DMS114 treated with DMSO at 0.1 percent for 48 hours (cell line): ENCODE measurements at regions not wholly inside any gene's neighbourhood (a gene's known extent, or its start where the extent isn't known, plus 50 kb on each side); places are given as distances from the start of the nearest gene placed in this dataset.

Source experiments
- DNase-seq: peaks from one replicate; lab custom pipeline; 2025; ENCODE audit not compliant: unreplicated experiment; lab: John Stamatoyannopoulos, UW

- no peak for DNase-seq
Measured at GRCh38 chr9:87237336-87237735, 260.3 kb upstream of the DAPK1 start.

DNA sequence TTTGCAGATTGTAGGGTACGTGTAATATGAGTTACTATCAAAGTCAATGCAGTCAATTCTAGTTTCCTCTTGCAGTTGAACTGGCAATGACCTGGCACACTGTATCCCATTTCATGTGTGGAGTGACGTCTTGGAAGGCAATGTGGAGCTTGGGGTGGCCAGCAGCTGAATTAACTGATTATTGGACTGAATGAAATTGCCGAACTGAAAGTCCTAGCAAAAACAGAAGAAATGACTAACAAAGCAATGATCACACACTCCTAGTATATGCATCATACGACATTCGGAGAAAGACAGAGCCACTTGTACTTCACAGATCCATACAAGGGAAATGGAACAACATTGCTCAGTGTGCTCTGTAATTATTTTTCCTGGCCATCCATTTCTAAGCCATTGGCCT lies 259.1 kb upstream of the DAPK1 start:
- no peak for DNase-seq

DNA sequence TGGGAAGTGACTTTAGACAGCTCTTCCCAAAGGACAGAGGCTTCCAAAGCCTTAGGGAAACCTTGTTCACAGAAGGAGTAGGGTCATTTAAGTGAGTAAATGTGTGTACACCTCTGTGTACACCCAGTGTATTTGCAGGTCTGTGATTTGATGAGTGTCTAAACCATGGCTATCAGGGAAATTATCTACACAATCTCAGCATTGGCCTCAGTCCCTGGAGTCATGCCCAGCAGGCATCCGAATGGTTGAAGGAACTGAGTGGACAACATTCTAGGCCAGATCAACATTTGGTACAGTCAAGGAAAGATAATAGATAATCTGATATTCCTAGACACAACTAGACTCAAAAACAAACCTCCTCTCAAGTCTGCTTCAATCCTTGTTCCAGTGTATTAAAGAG lies 258.4 kb upstream of the DAPK1 start:
- DNase-seq = no peak

DNA sequence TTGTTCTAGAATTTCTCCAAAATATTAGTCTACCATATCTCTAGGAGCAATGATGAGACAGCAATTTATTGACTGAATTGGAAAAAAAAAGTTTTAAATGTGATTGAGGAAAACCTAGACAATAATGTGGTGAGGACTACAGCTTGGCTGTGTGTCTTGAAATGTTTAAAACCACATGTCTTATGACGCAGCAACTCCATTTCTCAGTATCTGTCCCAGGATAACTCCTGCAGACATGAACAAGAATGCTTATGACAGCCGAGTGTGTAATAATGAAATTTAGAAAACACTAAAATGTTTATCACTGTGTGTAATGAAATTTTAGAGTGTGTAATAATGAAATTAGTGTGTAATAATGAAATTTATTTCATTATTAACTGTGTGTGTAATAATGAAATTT lies 254.1 kb upstream of the DAPK1 start:
- DNase-seq = no peak

- no peak for DNase-seq
Measured at GRCh38 chr9:87245271-87245670, 252.4 kb upstream of the DAPK1 start.

GRCh38 chr9:87247097-87247496 lies 250.6 kb upstream of the DAPK1 start:
- DNase-seq = no peak

- DNase-seq = no peak
Measured at GRCh38 chr9:87249029-87249428, 248.6 kb upstream of the DAPK1 start.

GRCh38 chr9:87250205-87250604 lies 247.5 kb upstream of the DAPK1 start:
- DNase-seq = no peak

GRCh38 chr9:87255431-87256155 lies 242.1 kb upstream of the DAPK1 start:
- DNase-seq = no peak

GRCh38 chr9:87256973-87257372 lies 240.7 kb upstream of the DAPK1 start:
- no peak for DNase-seq

- DNase-seq = no peak
Measured at GRCh38 chr9:87259543-87260518, 237.8 kb upstream of the DAPK1 start.

- no peak for DNase-seq
Measured at GRCh38 chr9:87263291-87263690, 234.4 kb upstream of the DAPK1 start.

DNA sequence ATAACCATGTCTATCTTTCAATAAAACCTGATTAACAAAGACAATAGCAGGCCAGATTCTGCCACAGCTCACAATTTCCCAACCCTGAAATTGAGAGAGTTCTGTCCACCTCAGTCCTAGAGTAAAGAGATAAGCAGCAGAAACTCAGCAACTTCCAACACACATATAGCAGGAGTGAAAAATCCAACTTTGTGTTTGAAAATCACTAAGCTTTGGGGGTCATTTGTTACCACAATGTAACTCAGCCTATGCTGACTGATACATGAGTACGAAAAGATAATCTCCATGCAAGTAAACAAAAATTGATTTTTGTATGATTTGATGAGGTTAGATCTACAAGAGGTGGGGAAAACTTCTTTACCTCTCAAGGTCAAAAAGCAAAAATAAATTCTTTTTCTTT lies 231.0 kb upstream of the DAPK1 start:
- DNase-seq = no peak

DNA sequence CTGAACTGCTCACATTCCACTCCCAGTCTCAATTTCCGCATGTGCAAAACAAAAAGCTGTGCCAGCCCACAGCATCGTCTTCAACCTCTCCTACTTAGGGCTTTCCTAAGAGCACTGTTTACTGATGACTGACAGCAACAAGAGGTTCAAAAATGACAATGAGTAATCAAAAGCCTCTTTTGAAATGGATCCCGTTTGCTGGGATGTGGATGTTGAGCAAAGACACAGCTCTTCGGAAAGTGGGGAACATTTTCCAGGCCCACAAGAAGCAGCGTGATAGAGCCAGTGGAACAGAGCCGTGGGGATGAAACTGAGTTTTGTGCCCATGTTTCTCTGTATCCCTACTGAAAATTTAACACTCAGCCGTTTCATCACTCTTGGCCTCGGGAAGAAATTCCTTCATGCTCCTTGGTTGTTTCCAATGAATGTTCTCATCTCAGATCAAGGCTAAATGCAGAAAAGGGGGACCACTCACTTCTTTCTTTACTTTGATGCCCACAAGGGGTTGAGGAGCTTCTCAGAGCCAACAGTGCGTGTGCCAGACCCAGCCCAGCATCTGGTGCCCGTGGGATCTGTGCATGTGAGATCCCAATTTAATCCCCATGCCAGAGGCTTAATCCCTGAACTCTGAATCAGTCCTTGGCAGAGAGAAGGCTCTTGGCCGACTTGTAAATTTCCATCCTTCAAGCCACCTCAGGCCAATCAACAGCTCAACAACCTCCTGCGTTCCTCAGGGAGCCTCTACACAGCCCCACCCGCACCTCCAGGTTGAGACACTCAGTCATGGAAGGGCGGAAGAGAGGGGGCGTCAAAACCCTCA lies 230.2 kb upstream of the DAPK1 start:
- no peak for DNase-seq

- DNase-seq = no peak
Measured at GRCh38 chr9:87269296-87270176, 228.1 kb upstream of the DAPK1 start.

- DNase-seq = no peak
Measured at GRCh38 chr9:87270221-87270847, 227.3 kb upstream of the DAPK1 start.

DNA sequence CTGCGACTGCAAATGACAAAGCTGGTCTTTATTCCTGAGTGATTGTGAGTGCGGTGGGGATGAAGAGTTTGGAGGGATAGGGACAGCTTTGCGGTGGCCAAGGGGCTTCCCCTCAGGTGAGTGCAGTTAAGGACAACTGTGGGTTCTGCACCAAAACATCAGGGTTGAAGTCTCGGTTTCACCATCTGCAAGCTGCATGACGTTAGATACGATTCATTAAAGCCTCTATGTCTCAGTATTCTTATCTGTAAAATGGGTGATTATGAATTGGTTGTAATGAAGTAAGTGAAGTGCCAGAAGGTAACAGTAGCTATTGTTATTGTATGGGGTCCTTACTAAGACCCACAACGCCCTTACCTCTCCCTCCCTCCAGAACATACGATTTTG lies 226.8 kb upstream of the DAPK1 start:
- no peak for DNase-seq

DNA sequence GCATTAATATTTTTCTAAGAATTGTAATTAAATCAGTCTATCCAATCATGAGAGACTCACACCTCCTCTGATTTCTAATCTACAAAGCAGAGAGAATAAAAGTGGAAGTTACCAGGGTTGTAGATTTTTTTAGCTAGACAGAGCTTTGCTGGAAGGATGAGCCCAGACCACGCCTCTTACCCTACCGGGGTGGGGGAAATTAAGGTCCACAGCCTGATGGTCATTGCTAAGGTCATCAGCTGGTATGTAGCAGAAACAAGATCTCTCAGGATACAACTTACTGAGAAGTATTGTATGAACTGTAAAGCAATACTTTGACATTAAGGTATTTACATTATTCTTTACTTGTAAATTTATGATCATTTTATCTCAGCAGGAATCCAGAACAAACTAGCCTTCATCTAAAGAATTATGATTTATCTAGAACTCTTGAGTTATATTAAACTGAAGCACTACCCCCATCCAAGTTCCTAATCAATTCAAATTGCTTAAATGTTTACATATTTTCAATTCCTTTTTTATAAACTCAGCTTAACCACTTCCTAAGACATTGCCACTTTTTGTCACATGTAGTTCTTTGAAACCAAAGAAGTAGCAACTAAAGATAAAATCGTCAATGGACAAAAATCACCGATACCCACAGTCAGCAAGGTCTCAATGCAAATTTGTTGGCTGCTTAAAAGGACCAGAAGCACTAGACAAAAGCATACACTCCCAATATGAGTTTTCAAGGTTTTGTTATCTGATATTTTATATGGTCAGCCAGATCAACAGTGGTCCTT lies 225.8 kb upstream of the DAPK1 start:
- DNase-seq = no peak

DNA sequence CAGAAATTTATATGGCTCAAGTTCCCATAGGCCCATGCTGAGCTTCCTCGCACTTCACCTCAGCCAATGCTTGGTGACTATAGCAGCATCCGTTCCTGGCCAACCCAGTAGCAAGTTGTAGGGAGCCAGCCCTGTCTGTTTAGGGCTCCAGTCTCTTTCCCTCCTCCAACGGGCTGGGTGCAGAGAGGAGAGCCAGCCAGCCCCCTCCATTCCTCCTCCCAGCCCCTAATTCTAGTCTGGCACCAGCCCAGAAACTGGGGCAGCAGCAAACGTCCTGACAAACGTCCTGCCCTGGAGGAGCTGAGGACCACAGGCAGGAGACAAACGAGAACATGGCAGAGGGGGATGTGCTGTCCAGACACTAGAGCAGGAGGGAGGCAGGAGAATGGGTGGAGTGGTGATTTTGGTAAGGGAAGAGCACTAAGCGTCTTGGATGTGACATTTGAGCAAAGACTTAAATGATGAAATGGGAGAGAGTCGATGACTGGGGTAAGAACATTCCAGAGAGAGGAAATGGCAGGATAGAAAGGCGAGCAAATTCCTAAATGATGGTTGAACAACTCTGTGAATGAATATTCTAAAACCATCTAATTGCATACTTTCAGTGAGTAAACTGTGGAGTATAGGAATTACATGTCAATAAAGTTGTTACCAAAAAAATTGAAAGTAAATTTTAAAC lies 222.5 kb upstream of the DAPK1 start:
- DNase-seq = no peak
